Breast epithelium (tissue), 3 donors: ENCODE measurements at regions not wholly inside any gene's neighbourhood (a gene's known extent, or its start where the extent isn't known, plus 50 kb on each side); places are given as distances from the start of the nearest gene placed in this dataset.

Experiments used
- CTCF ChIP-seq, 3 donors: fragments of 450-650 bp; IDR thresholded peaks; one replicate each; pipeline ENCODE4 v1.5.1; 2016 to 2017; ENCODE audit warnings: antibody characterized with exemption in 3 of 3, mild to moderate bottlenecking in 3 of 3, moderate library complexity in 3 of 3
- POLR2A ChIP-seq: fragments of 450-650 bp; IDR thresholded peaks from one replicate; pipeline ENCODE4 v1.6.1; 2016; ENCODE audit warnings: antibody characterized with exemption, mild to moderate bottlenecking, moderate library complexity
- POLR2AphosphoS5 ChIP-seq, 3 donors: sonication (generic); formaldehyde crosslinking; IDR thresholded peaks; one replicate each; pipeline ENCODE4 v1.6.1; 2017; ENCODE audit warnings: antibody characterized with exemption in 3 of 3

DNA sequence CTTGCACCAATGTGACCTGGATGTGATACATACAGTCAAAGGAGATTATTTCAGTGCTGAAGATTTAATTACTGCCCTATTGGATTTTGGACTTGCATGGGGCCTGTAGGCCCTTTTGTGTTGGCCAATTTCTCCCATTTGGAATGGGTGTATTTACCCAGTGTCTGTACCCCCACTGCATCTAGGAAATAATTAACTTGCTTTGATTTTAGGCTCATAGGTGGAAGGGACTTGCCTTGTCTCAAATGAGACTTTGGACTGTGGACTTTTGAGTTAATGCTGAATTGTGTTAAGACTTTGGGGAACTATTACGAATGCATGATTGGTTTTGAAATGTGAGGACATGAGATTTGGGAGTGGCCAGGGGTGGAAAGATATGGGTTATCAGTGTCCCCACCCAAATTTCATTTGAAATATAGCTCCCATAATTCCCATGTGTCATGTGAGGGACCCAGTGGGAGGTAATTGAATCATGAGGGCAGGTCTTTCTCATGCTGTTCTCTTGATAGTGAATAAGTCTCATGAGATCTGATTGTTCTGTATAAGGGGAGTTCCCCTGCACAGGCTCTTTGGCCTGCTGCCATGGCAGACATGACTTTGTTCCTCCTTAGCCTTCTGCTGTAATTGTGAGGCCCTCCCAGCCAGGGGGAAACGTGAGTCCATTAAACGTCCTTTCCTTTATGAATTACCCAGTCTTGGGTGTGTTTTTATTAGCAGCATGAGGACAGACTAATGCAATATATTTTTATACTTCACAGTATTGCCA is 362.2 kb upstream of the SPANXN4 start:
- TF ChIP-seq CTCF (IDR thresholded peaks at IDR 0.05) = no peak
- no peak for TF ChIP-seq POLR2A
- TF ChIP-seq POLR2AphosphoS5 (IDR thresholded peaks at IDR 0.05) = no peak
